SK-N-SH treated with all-trans-retinoic acid at 6 μM for 48 hours (cell line): ENCODE measurements at regions not wholly inside any gene's neighbourhood (a gene's known extent, or its start where the extent isn't known, plus 50 kb on each side); places are given as distances from the start of the nearest gene placed in this dataset.

Experiments
- CREB5 ChIP-seq: fragments of 250-450 bp; sonication (Bioruptor Pico); IDR thresholded peaks from 2 replicates; pipeline ENCODE4 v1.5.1; 2020; ENCODE audit warnings: low read depth, mild to moderate bottlenecking, moderate library complexity
- RARB ChIP-seq: fragments of 250-450 bp; sonication (Bioruptor Pico); IDR thresholded peaks from 2 replicates; pipeline ENCODE4 v1.8.0; 2021; ENCODE audit warnings: mild to moderate bottlenecking, moderate library complexity

- no peak for TF ChIP-seq CREB5 (CRISPR knock-in tag)
- no peak for TF ChIP-seq RARB (CRISPR knock-in tag)
Observed at GRCh38 chr1:80462006-80462405, 1338.7 kb upstream of the ADGRL2 start.
